ENCODE measurements at regions not wholly inside any gene's neighbourhood (a gene's known extent, or its start where the extent isn't known, plus 50 kb on each side); places are given as distances from the start of the nearest gene placed in this dataset.

GRCh38 chr22:34434371-34434770 is 514.1 kb upstream of the LARGE1 start:
- Histone ChIP-seq H3K9me3 (ENCODE audit: control insufficient read depth in 2 of 2, insufficient read depth in 1 of 2, low read length in 1 of 2) (no peaks in the 10 kb centered on the region), H3K36me3 (ENCODE audit: control insufficient read depth in 2 of 2, insufficient read depth in 2 of 2, low read length in 1 of 2) (no peaks in the 10 kb centered on the region), H3K4me3 (ENCODE audit: low read length in 2 of 2) (no peak overlapping the region), H3K4me1 (ENCODE audit: control insufficient read depth in 2 of 2, insufficient read depth in 2 of 2, low read length in 2 of 2) (no peaks in the 10 kb centered on the region), H3K27ac (ENCODE audit: low read depth in 1 of 2, low read length in 1 of 2) (no peak overlapping the region), H3K27me3 (ENCODE audit: control insufficient read depth in 2 of 2, insufficient read depth in 1 of 2, low read length in 1 of 2) (no peaks in the 10 kb centered on the region)
- no peak for DNase-seq (ENCODE audit: low read depth in 6 of 9, low spot score in 9 of 9)

- Histone ChIP-seq H3K27me3 (ENCODE audit: control insufficient read depth in 2 of 2, insufficient read depth in 1 of 2, low read length in 1 of 2) (no peaks in the 10 kb centered on the region), H3K4me3 (ENCODE audit: low read length in 2 of 2) (no peak overlapping the region), H3K9me3 (ENCODE audit: control insufficient read depth in 2 of 2, insufficient read depth in 1 of 2, low read length in 1 of 2) (no peaks in the 10 kb centered on the region), H3K27ac (ENCODE audit: low read depth in 1 of 2, low read length in 1 of 2) (no peak overlapping the region), H3K36me3 (ENCODE audit: control insufficient read depth in 2 of 2, insufficient read depth in 2 of 2, low read length in 1 of 2) (no peaks in the 10 kb centered on the region), H3K4me1 (ENCODE audit: control insufficient read depth in 2 of 2, insufficient read depth in 2 of 2, low read length in 2 of 2) (no peaks in the 10 kb centered on the region)
- DNase-seq (ENCODE audit: low read depth in 6 of 9, low spot score in 9 of 9) = no peak
- WGBS = 98% methylated on average over 1 of the region's 1 CpG
These were observed 516.9 kb upstream of the LARGE1 start for GRCh38 chr22:34437140-34437539.

- Histone ChIP-seq H3K9me3 (ENCODE audit: control insufficient read depth in 2 of 2, insufficient read depth in 1 of 2, low read length in 1 of 2) (no peaks in the 10 kb centered on the region), H3K4me1 (ENCODE audit: control insufficient read depth in 2 of 2, insufficient read depth in 2 of 2, low read length in 2 of 2) (no peaks in the 10 kb centered on the region), H3K27me3 (ENCODE audit: control insufficient read depth in 2 of 2, insufficient read depth in 1 of 2, low read length in 1 of 2) (no peaks in the 10 kb centered on the region), H3K27ac (ENCODE audit: low read depth in 1 of 2, low read length in 1 of 2) (no peak overlapping the region), H3K36me3 (ENCODE audit: control insufficient read depth in 2 of 2, insufficient read depth in 2 of 2, low read length in 1 of 2) (no peaks in the 10 kb centered on the region), H3K4me3 (ENCODE audit: low read length in 2 of 2) (no peak overlapping the region)
- no peak for DNase-seq (ENCODE audit: low read depth in 6 of 9, low spot score in 9 of 9)
- 81% methylated on average over 2 of the region's 2 CpGs for WGBS
These were observed 534.3 kb upstream of the LARGE1 start for GRCh38 chr22:34454598-34454997.

- Histone ChIP-seq H3K9me3 (ENCODE audit: control insufficient read depth in 2 of 2, insufficient read depth in 1 of 2, low read length in 1 of 2) (no peaks in the 10 kb centered on the region), H3K36me3 (ENCODE audit: control insufficient read depth in 2 of 2, insufficient read depth in 2 of 2, low read length in 1 of 2) (no peaks in the 10 kb centered on the region), H3K4me3 (ENCODE audit: low read length in 2 of 2) (no peak overlapping the region), H3K27me3 (ENCODE audit: control insufficient read depth in 2 of 2, insufficient read depth in 1 of 2, low read length in 1 of 2) (no peaks in the 10 kb centered on the region), H3K27ac (ENCODE audit: low read depth in 1 of 2, low read length in 1 of 2) (no peak overlapping the region), H3K4me1 (ENCODE audit: control insufficient read depth in 2 of 2, insufficient read depth in 2 of 2, low read length in 2 of 2) (no peaks in the 10 kb centered on the region)
- DNase-seq (ENCODE audit: low read depth in 6 of 9, low spot score in 9 of 9) = no peak
- WGBS = 85% methylated on average over 4 of the region's 4 CpGs
These were observed 542.5 kb upstream of the LARGE1 start for GRCh38 chr22:34462795-34463194.

GRCh38 chr22:34475886-34476285 is 555.6 kb upstream of the LARGE1 start:
- H3K27ac ChIP-seq (ENCODE audit: low read depth in 1 of 2, low read length in 1 of 2) = no peak overlapping the region
- no peak overlapping the region for H3K4me3 ChIP-seq (ENCODE audit: low read length in 2 of 2)
- no peaks in the 10 kb centered on the region for H3K36me3 ChIP-seq (ENCODE audit: control insufficient read depth in 2 of 2, insufficient read depth in 2 of 2, low read length in 1 of 2)
- no peaks in the 10 kb centered on the region for H3K4me1 ChIP-seq (ENCODE audit: control insufficient read depth in 2 of 2, insufficient read depth in 2 of 2, low read length in 2 of 2)
- H3K9me3 ChIP-seq (ENCODE audit: control insufficient read depth in 2 of 2, insufficient read depth in 1 of 2, low read length in 1 of 2) = no peaks in the 10 kb centered on the region
- no peak for DNase-seq (ENCODE audit: low read depth in 6 of 9, low spot score in 9 of 9)
- WGBS = 90% methylated on average over 3 of the region's 3 CpGs
- no peaks in the 10 kb centered on the region for H3K27me3 ChIP-seq (ENCODE audit: control insufficient read depth in 2 of 2, insufficient read depth in 1 of 2, low read length in 1 of 2)

- WGBS = 89% methylated on average over 2 of the region's 2 CpGs
- Histone ChIP-seq H3K27me3 (ENCODE audit: control insufficient read depth in 2 of 2, insufficient read depth in 1 of 2, low read length in 1 of 2) (no peaks in the 10 kb centered on the region), H3K27ac (ENCODE audit: low read depth in 1 of 2, low read length in 1 of 2) (no peak overlapping the region), H3K36me3 (ENCODE audit: control insufficient read depth in 2 of 2, insufficient read depth in 2 of 2, low read length in 1 of 2) (no peaks in the 10 kb centered on the region), H3K4me1 (ENCODE audit: control insufficient read depth in 2 of 2, insufficient read depth in 2 of 2, low read length in 2 of 2) (no peaks in the 10 kb centered on the region), H3K9me3 (ENCODE audit: control insufficient read depth in 2 of 2, insufficient read depth in 1 of 2, low read length in 1 of 2) (peaks cover 0 to 1% of the 10 kb centered on the region in 2 donors), H3K4me3 (ENCODE audit: low read length in 2 of 2) (no peak overlapping the region)
- DNase-seq (ENCODE audit: low read depth in 6 of 9, low spot score in 9 of 9) = no peak
These were observed 556.5 kb upstream of the LARGE1 start for GRCh38 chr22:34476762-34477161.

GRCh38 chr22:34481090-34481489 is 560.8 kb upstream of the LARGE1 start:
- WGBS = 87% methylated on average over 3 of the region's 3 CpGs
- H3K4me1 ChIP-seq (ENCODE audit: control insufficient read depth in 2 of 2, insufficient read depth in 2 of 2, low read length in 2 of 2) = no peaks in the 10 kb centered on the region
- DNase-seq (ENCODE audit: low read depth in 6 of 9, low spot score in 9 of 9) = no peak
- H3K9me3 ChIP-seq (ENCODE audit: control insufficient read depth in 2 of 2, insufficient read depth in 1 of 2, low read length in 1 of 2) = peaks cover 0 to 1% of the 10 kb centered on the region in 2 donors
- H3K36me3 ChIP-seq (ENCODE audit: control insufficient read depth in 2 of 2, insufficient read depth in 2 of 2, low read length in 1 of 2) = no peaks in the 10 kb centered on the region
- no peaks in the 10 kb centered on the region for H3K27me3 ChIP-seq (ENCODE audit: control insufficient read depth in 2 of 2, insufficient read depth in 1 of 2, low read length in 1 of 2)
- no peak overlapping the region for H3K4me3 ChIP-seq (ENCODE audit: low read length in 2 of 2)
- H3K27ac ChIP-seq (ENCODE audit: low read depth in 1 of 2, low read length in 1 of 2) = no peak overlapping the region

GRCh38 chr22:34486381-34486780 is 566.1 kb upstream of the LARGE1 start:
- no peak overlapping the region for H3K27ac ChIP-seq (ENCODE audit: low read depth in 1 of 2, low read length in 1 of 2)
- WGBS = 90% methylated on average over 1 of the region's 1 CpG
- DNase-seq (ENCODE audit: low read depth in 6 of 9, low spot score in 9 of 9) = no peak
- no peaks in the 10 kb centered on the region for H3K27me3 ChIP-seq (ENCODE audit: control insufficient read depth in 2 of 2, insufficient read depth in 1 of 2, low read length in 1 of 2)
- no peaks in the 10 kb centered on the region for H3K4me1 ChIP-seq (ENCODE audit: control insufficient read depth in 2 of 2, insufficient read depth in 2 of 2, low read length in 2 of 2)
- no peak overlapping the region for H3K4me3 ChIP-seq (ENCODE audit: low read length in 2 of 2)
- H3K36me3 ChIP-seq (ENCODE audit: control insufficient read depth in 2 of 2, insufficient read depth in 2 of 2, low read length in 1 of 2) = no peaks in the 10 kb centered on the region
- H3K9me3 ChIP-seq (ENCODE audit: control insufficient read depth in 2 of 2, insufficient read depth in 1 of 2, low read length in 1 of 2) = peaks cover 0 to under 1% of the 10 kb centered on the region in 2 donors

GRCh38 chr22:34489861-34490260 is 569.6 kb upstream of the LARGE1 start:
- Histone ChIP-seq H3K36me3 (ENCODE audit: control insufficient read depth in 2 of 2, insufficient read depth in 2 of 2, low read length in 1 of 2) (no peaks in the 10 kb centered on the region), H3K4me3 (ENCODE audit: low read length in 2 of 2) (no peak overlapping the region), H3K27me3 (ENCODE audit: control insufficient read depth in 2 of 2, insufficient read depth in 1 of 2, low read length in 1 of 2) (no peaks in the 10 kb centered on the region), H3K4me1 (ENCODE audit: control insufficient read depth in 2 of 2, insufficient read depth in 2 of 2, low read length in 2 of 2) (no peaks in the 10 kb centered on the region), H3K27ac (ENCODE audit: low read depth in 1 of 2, low read length in 1 of 2) (no peak overlapping the region), H3K9me3 (ENCODE audit: control insufficient read depth in 2 of 2, insufficient read depth in 1 of 2, low read length in 1 of 2) (no peaks in the 10 kb centered on the region)
- DNase-seq (ENCODE audit: low read depth in 6 of 9, low spot score in 9 of 9) = no peak
- 87% methylated on average over 4 of the region's 4 CpGs for WGBS

- no peak for DNase-seq (ENCODE audit: low read depth in 6 of 9, low spot score in 9 of 9)
These were observed 570.6 kb upstream of the LARGE1 start for GRCh38 chr22:34490886-34491285.

More at GRCh38 chr22:34490886-34491285, 570.6 kb upstream of the LARGE1 start:
- Histone ChIP-seq H3K36me3 (ENCODE audit: control insufficient read depth in 2 of 2, insufficient read depth in 2 of 2, low read length in 1 of 2) (no peaks in the 10 kb centered on the region), H3K27me3 (ENCODE audit: control insufficient read depth in 2 of 2, insufficient read depth in 1 of 2, low read length in 1 of 2) (no peaks in the 10 kb centered on the region), H3K4me3 (ENCODE audit: low read length in 2 of 2) (no peak overlapping the region), H3K4me1 (ENCODE audit: control insufficient read depth in 2 of 2, insufficient read depth in 2 of 2, low read length in 2 of 2) (no peaks in the 10 kb centered on the region), H3K27ac (ENCODE audit: low read depth in 1 of 2, low read length in 1 of 2) (no peak overlapping the region), H3K9me3 (ENCODE audit: control insufficient read depth in 2 of 2, insufficient read depth in 1 of 2, low read length in 1 of 2) (no peaks in the 10 kb centered on the region)
- WGBS = 38% methylated on average over 2 of the region's 2 CpGs

All from thymus (tissue), 11 donors.